MM.1S (cell line): ENCODE measurements at regions not wholly inside any gene's neighbourhood (a gene's known extent, or its start where the extent isn't known, plus 50 kb on each side); places are given as distances from the start of the nearest gene placed in this dataset.

Experiments
- EZH2 ChIP-seq: fragments of 300-600 bp; sonication (generic); optimal IDR thresholded peaks from 2 replicates; pipeline ENCODE3; 2017; ENCODE audit warnings: low read depth, mild to moderate bottlenecking, antibody characterized with exemption, low read length, mixed read lengths
- EZH2phosphoT487 ChIP-seq: fragments of 300-600 bp; sonication (generic); IDR thresholded peaks from 2 replicates; pipeline ENCODE4 v1.6.1; 2018; ENCODE audit warnings: antibody characterized with exemption, low read length
- TF ChIP-seq, protein P1 (sequence below): fragments of 300-600 bp; sonication (generic); IDR thresholded peaks from 2 replicates; pipeline ENCODE4 v1.5.1; 2016; ENCODE audit warnings: antibody characterized with exemption, low read length, mixed read lengths

DNA sequence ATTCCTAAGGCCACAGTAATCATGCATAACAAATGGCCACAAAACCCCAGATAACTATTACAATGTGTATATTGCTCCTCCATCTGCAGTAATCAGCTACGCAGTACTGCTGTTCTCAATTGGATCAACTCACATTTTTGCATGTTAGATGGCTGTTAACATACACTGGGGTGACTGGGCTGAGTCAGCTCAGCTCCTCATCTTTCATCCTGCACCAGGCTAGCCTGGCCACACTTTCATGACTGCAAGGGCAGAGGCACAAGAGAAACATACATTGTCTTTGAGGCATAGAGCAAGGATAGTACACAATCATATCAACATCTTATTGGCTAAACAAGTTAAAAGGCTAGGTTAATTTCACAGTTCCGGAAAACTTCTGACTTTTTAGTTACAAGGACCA, 306.6 kb downstream of the SLC6A15 start:
- TF ChIP-seq, protein P1, sequence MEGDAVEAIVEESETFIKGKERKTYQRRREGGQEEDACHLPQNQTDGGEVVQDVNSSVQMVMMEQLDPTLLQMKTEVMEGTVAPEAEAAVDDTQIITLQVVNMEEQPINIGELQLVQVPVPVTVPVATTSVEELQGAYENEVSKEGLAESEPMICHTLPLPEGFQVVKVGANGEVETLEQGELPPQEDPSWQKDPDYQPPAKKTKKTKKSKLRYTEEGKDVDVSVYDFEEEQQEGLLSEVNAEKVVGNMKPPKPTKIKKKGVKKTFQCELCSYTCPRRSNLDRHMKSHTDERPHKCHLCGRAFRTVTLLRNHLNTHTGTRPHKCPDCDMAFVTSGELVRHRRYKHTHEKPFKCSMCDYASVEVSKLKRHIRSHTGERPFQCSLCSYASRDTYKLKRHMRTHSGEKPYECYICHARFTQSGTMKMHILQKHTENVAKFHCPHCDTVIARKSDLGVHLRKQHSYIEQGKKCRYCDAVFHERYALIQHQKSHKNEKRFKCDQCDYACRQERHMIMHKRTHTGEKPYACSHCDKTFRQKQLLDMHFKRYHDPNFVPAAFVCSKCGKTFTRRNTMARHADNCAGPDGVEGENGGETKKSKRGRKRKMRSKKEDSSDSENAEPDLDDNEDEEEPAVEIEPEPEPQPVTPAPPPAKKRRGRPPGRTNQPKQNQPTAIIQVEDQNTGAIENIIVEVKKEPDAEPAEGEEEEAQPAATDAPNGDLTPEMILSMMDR, result no peak
- TF ChIP-seq EZH2phosphoT487 (no peak), EZH2 (no peak)
